H1 (cell line): ENCODE measurements at regions not wholly inside any gene's neighbourhood (a gene's known extent, or its start where the extent isn't known, plus 50 kb on each side); places are given as distances from the start of the nearest gene placed in this dataset.

Experiments
- CTCF ChIA-PET: fragments of 300-600 bp; sonication (Branson Sonifier 250); formaldehyde crosslinking; loops from one replicate; lab custom pipeline; 2021; ENCODE audit not compliant: partially characterized antibody; lab: Charles Lee
- POLR2A ChIA-PET: fragments of 300-600 bp; sonication (Branson Sonifier 250); formaldehyde crosslinking; loops from one replicate; lab custom pipeline; 2021; ENCODE audit warnings: inconsistent platforms; ENCODE audit not compliant: partially characterized antibody; lab: Charles Lee
- DNase-seq, 2 experiments: peaks; one replicate each; pipeline versions ENCODE4 v3.0.0 to v3.0.0-alpha.2; 2010 to 2022; ENCODE audit warnings: low spot score in 2 of 2, low read depth in 1 of 2, mixed read lengths in 1 of 2
- FAIRE-seq: peaks from 2 replicates; lab custom pipeline; 2011; peaks lifted over from hg19 to GRCh38; lab: Jason Lieb, UNC
- H2AFZ ChIP-seq: 2 replicates; pipeline ENCODE4 v1.8.1; 2012; ENCODE audit warnings: low read length, inconsistent platforms
- H2AK5ac ChIP-seq: 2 replicates; pipeline ENCODE4 v1.6.1; 2013; ENCODE audit warnings: low read depth, low read length
- H2BK120ac ChIP-seq: replicated peaks from 2 replicates; pipeline ENCODE3; 2013; ENCODE audit warnings: low read depth, low read length, inconsistent platforms
- H2BK12ac ChIP-seq: 2 replicates; pipeline ENCODE4 v1.6.1; 2013; ENCODE audit warnings: low read depth, low read length
- H2BK15ac ChIP-seq: 2 replicates; pipeline ENCODE4 v1.6.1; 2013; ENCODE audit warnings: low read length
- H2BK20ac ChIP-seq: 2 replicates; pipeline ENCODE4 v1.6.1; 2013; ENCODE audit warnings: low read length
- H2BK5ac ChIP-seq: 2 replicates; pipeline ENCODE4 v1.6.1; 2013; ENCODE audit warnings: low read depth, low read length
- H3K14ac ChIP-seq: 2 replicates; pipeline ENCODE4 v1.6.1; 2013; ENCODE audit warnings: inconsistent platforms; ENCODE audit not compliant: insufficient read length
- H3K18ac ChIP-seq: 2 replicates; pipeline ENCODE4 v1.6.1; 2013; ENCODE audit warnings: low read length; ENCODE audit errors: extremely low read depth
- H3K23ac ChIP-seq: 2 replicates; pipeline ENCODE4 v1.6.1; 2013; ENCODE audit warnings: inconsistent platforms; ENCODE audit not compliant: insufficient read length
- H3K23me2 ChIP-seq: 2 replicates; pipeline ENCODE4 v1.6.1; 2013; ENCODE audit warnings: low read depth, low read length
- H3K27ac ChIP-seq: 2 replicates; pipeline ENCODE4 v1.6.1; 2011; ENCODE audit warnings: low read depth, low read length, inconsistent platforms
- H3K27me3 ChIP-seq, 4 experiments: replicated peaks in 1 of 4; 1 replicate in 1 of 4; 2 replicates in 3 of 4; pipeline versions ENCODE4 v1.6.1 to v1.8.1; 2011 to 2013; ENCODE audit warnings: low read length in 3 of 4, mild to moderate bottlenecking in 3 of 4, inconsistent platforms in 2 of 4, mixed read lengths in 2 of 4, moderate library complexity in 1 of 4; ENCODE audit not compliant: control insufficient read depth in 3 of 4, insufficient read depth in 3 of 4; ENCODE audit errors: extremely low read depth in 1 of 4
- H3K36me3 ChIP-seq, 4 experiments: 2 replicates each; pipeline versions ENCODE4 v1.6.1 to v1.8.1; 2011 to 2013; ENCODE audit warnings: mild to moderate bottlenecking in 4 of 4, low read length in 3 of 4, moderate library complexity in 2 of 4, control low read depth in 1 of 4, inconsistent platforms in 1 of 4; ENCODE audit not compliant: insufficient read depth in 4 of 4, control insufficient read depth in 2 of 4
- H3K4ac ChIP-seq: replicated peaks from 2 replicates; pipeline ENCODE3; 2013; ENCODE audit warnings: low read length, low read depth, mixed read lengths, inconsistent platforms; ENCODE audit not compliant: insufficient read length
- H3K4me1 ChIP-seq, 4 experiments: replicated peaks in 1 of 4; 1 replicate in 1 of 4; 2 replicates in 3 of 4; pipeline versions ENCODE4 v1.6.1 to v1.8.1; 2011 to 2013; ENCODE audit warnings: low read length in 3 of 4, inconsistent platforms in 2 of 4, mixed read lengths in 1 of 4; ENCODE audit not compliant: insufficient read depth in 4 of 4, control insufficient read depth in 3 of 4
- H3K4me2 ChIP-seq, 2 experiments: 2 replicates each; pipeline versions ENCODE4 v1.6.1 to v1.8.1; 2011 to 2013; ENCODE audit warnings: low read depth in 2 of 2, low read length in 2 of 2, control low read depth in 1 of 2, inconsistent platforms in 1 of 2, mild to moderate bottlenecking in 1 of 2; ENCODE audit not compliant: insufficient read depth in 1 of 2
- H3K4me3 ChIP-seq, 4 experiments: fragments of 200-600, 300-600 bp in 1 of 4; sonication (generic), shearing (Covaris generic), sonication (Bioruptor Twin) in 1 of 4; 2 replicates each; pipeline versions ENCODE4 v1.5.1 to v1.8.1; 2011 to 2016; ENCODE audit warnings: low read length in 4 of 4, low read depth in 3 of 4, control low read depth in 2 of 4, inconsistent platforms in 2 of 4, mild to moderate bottlenecking in 2 of 4, mixed read lengths in 1 of 4, moderate library complexity in 1 of 4; ENCODE audit not compliant: insufficient read depth in 2 of 4; ENCODE audit errors: extremely low read depth in 1 of 4
- H3K56ac ChIP-seq: replicated peaks from 2 replicates; pipeline ENCODE3; 2013; ENCODE audit warnings: low read depth, mild to moderate bottlenecking, mixed read lengths, low read length, inconsistent platforms; ENCODE audit not compliant: insufficient read length
- H3K79me1 ChIP-seq: 2 replicates; pipeline ENCODE4 v1.6.1; 2013; ENCODE audit warnings: low read depth, low read length, control low read depth
- H3K79me2 ChIP-seq, 2 experiments: 2 replicates each; pipeline versions ENCODE4 v1.6.1 to v1.8.1; 2012 to 2013; ENCODE audit warnings: low read length in 2 of 2, mild to moderate bottlenecking in 2 of 2, inconsistent platforms in 1 of 2; ENCODE audit not compliant: insufficient read depth in 2 of 2, control insufficient read depth in 1 of 2
- H3K9ac ChIP-seq, 4 experiments: replicated peaks in 1 of 4; 1 replicate in 1 of 4; 2 replicates in 3 of 4; pipeline versions ENCODE4 v1.6.1 to v1.8.1; 2011 to 2013; ENCODE audit warnings: low read depth in 3 of 4, low read length in 3 of 4, control low read depth in 2 of 4, mild to moderate bottlenecking in 2 of 4, moderate library complexity in 2 of 4, inconsistent platforms in 1 of 4; ENCODE audit errors: extremely low read depth in 1 of 4
- H3K9me3 ChIP-seq, 2 experiments: 2 replicates each; pipeline versions ENCODE4 v1.6.1 to v1.8.1; 2012 to 2013; ENCODE audit warnings: mild to moderate bottlenecking in 2 of 2, moderate library complexity in 2 of 2, control low read depth in 1 of 2, inconsistent platforms in 1 of 2, low read depth in 1 of 2, low read length in 1 of 2, mixed read lengths in 1 of 2; ENCODE audit not compliant: insufficient read depth in 2 of 2
- H4K20me1 ChIP-seq, 2 experiments: replicated peaks in 1 of 2; 2 replicates each; pipeline versions ENCODE3 to v1.8.1; 2011 to 2013; ENCODE audit warnings: inconsistent platforms in 2 of 2, low read length in 2 of 2, mild to moderate bottlenecking in 1 of 2; ENCODE audit not compliant: insufficient read depth in 2 of 2, control insufficient read depth in 1 of 2
- H4K5ac ChIP-seq: 2 replicates; pipeline ENCODE4 v1.6.1; 2013; ENCODE audit warnings: low read length, low read depth, mixed read lengths, inconsistent platforms; ENCODE audit not compliant: insufficient read length
- H4K8ac ChIP-seq: 2 replicates; pipeline ENCODE4 v1.8.0; 2013; ENCODE audit warnings: mild to moderate bottlenecking, moderate library complexity, low read length, inconsistent platforms; ENCODE audit not compliant: insufficient read depth; ENCODE audit errors: extremely low read depth
- H4K91ac ChIP-seq: replicated peaks from 2 replicates; pipeline ENCODE3; 2013; ENCODE audit warnings: low read length, mixed read lengths, inconsistent platforms; ENCODE audit not compliant: insufficient read length
- ATF3 ChIP-seq: IDR thresholded peaks from 2 replicates; pipeline ENCODE4 v1.6.1; 2011; ENCODE audit warnings: low read depth, mild to moderate bottlenecking, low read length; ENCODE audit not compliant: insufficient read depth
- CBX5 ChIP-seq: fragments of 300-800, 300-1000 bp; sonication (generic); IDR thresholded peaks from 2 replicates; pipeline ENCODE4 v1.7.1; 2016; ENCODE audit warnings: antibody characterized with exemption, low read length, low read depth
- EP300 ChIP-seq, 2 experiments: IDR thresholded peaks; 1 replicate in 1 of 2; 2 replicates in 1 of 2; pipeline ENCODE4 v1.6.1; 2011 to 2012; ENCODE audit warnings: low read depth in 2 of 2, low read length in 2 of 2, mild to moderate bottlenecking in 2 of 2, borderline replicate concordance in 1 of 2, inconsistent platforms in 1 of 2, moderate library complexity in 1 of 2
- FOSL1 ChIP-seq: IDR thresholded peaks from 2 replicates; pipeline ENCODE4 v1.6.1; 2011; ENCODE audit warnings: mild to moderate bottlenecking, low read depth, low read length, moderate library complexity; ENCODE audit not compliant: insufficient read depth
- HDAC6 ChIP-seq: IDR thresholded peaks from one replicate; pipeline ENCODE4 v1.7.1; 2012; ENCODE audit warnings: low read depth, mild to moderate bottlenecking, inconsistent platforms, low read length, moderate library complexity
- JUN ChIP-seq: IDR thresholded peaks from 2 replicates; pipeline ENCODE4 v1.6.1; 2011; ENCODE audit warnings: low read depth, mild to moderate bottlenecking, improper control_type of control experiment, low read length
- PHF8 ChIP-seq: fragments of 200-600 bp; sonication (generic); conservative IDR thresholded peaks from 2 replicates; pipeline ENCODE4 v1.7.1; 2012; ENCODE audit warnings: low read depth, mild to moderate bottlenecking, inconsistent platforms, low read length, moderate library complexity
- RFX5 ChIP-seq: IDR thresholded peaks from 2 replicates; pipeline ENCODE4 v1.6.1; 2011; ENCODE audit warnings: low read depth, low read length, improper control_type of control experiment, borderline replicate concordance
- SIX5 ChIP-seq: IDR thresholded peaks from 2 replicates; pipeline ENCODE4 v1.6.1; 2011; ENCODE audit warnings: mild to moderate bottlenecking, low read depth, low read length
- SP4 ChIP-seq: IDR thresholded peaks from 2 replicates; pipeline ENCODE4 v1.6.1; 2012; ENCODE audit warnings: low read length, inconsistent platforms
- TAF7 ChIP-seq: optimal IDR thresholded peaks from 2 replicates; pipeline ENCODE3; 2011; ENCODE audit warnings: low read depth, mild to moderate bottlenecking, inconsistent platforms, low read length, moderate library complexity, borderline replicate concordance
- TEAD4 ChIP-seq: IDR thresholded peaks from 2 replicates; pipeline ENCODE4 v1.6.1; 2012; ENCODE audit warnings: low read depth, low read length, inconsistent platforms, mixed read lengths
- ZNF274 ChIP-seq: IDR thresholded peaks from 2 replicates; pipeline ENCODE4 v1.7.0; 2012; ENCODE audit warnings: low read length, borderline replicate concordance; ENCODE audit errors: extremely low read depth
- WGBS, 2 experiments: shearing (Covaris generic) in 1 of 2; methylation state at CpG; one replicate each; pipeline versions ENCODE4 v1.1.6 to v1.1.7; 2013 to 2015; ENCODE audit warnings: low lambda C conversion rate in 2 of 2, mixed read lengths in 2 of 2, inconsistent platforms in 1 of 2, low coverage in 1 of 2, missing lambda C conversion rate in 1 of 2; ENCODE audit not compliant: insufficient replicate concordance in 2 of 2, insufficient coverage in 1 of 2, insufficient read length in 1 of 2; ENCODE audit errors: extremely low coverage in 1 of 2, missing lambda C conversion rate in 1 of 2; 5-methylcytosine and 5-hydroxymethylcytosine counted together

- H4K20me1 ChIP-seq = no peaks in the 10 kb centered on the region
- no peak overlapping the region for H2BK20ac ChIP-seq
- H2BK12ac ChIP-seq = peak overlapping the region; percentile 80; the same call in 1 of the 2 replicates
- WGBS, 2 experiments = 91% methylated on average over 8 of the region's 8 CpGs; no CpG with 5 or more reads in 1 of the 2 experiments
- no peak overlapping the region for H3K14ac ChIP-seq
- no peak overlapping the region for H4K8ac ChIP-seq
- no peak overlapping the region for H3K4me3 ChIP-seq
- H3K36me3 ChIP-seq = no peaks in the 10 kb centered on the region
- H3K9ac ChIP-seq = no peak overlapping the region
- no peaks in the 10 kb centered on the region for H3K23me2 ChIP-seq
- peak overlapping the region; percentile 53; the same call in 1 of the 2 replicates for H2AK5ac ChIP-seq
- H3K79me1 ChIP-seq = no peaks in the 10 kb centered on the region
- no peaks in the 10 kb centered on the region for H3K27me3 ChIP-seq
- no peak overlapping the region for H3K56ac ChIP-seq
- no peak overlapping the region for H2BK5ac ChIP-seq
- no peak overlapping the region for H3K27ac ChIP-seq
- no peak overlapping the region for H3K23ac ChIP-seq
- no peaks in the 10 kb centered on the region for H3K9me3 ChIP-seq
- CTCF ChIA-PET = interaction anchor here (1.3 to 1.7 kb wide), 3 partner anchors 32 to 161 kb away, joined by 3 to 5 read pairs (median 5); no protein-coding TSS in a partner anchor
- no peaks in the 10 kb centered on the region for H3K79me2 ChIP-seq
- DNase-seq = no peak
- H2BK120ac ChIP-seq = no peak overlapping the region
- peaks cover 0 to 5% (median 0%) of the 10 kb centered on the region in 4 experiments; a peak in 1 of 7 replicates for H3K4me1 ChIP-seq
- POLR2A ChIA-PET = no interaction called here
- FAIRE-seq = no peak
- no peak overlapping the region for H2AFZ ChIP-seq
- H4K5ac ChIP-seq = no peak overlapping the region
- H4K91ac ChIP-seq = no peak overlapping the region
- no peak overlapping the region for H3K4me2 ChIP-seq
- H3K4ac ChIP-seq = no peak overlapping the region
- H2BK15ac ChIP-seq = peak overlapping the region; percentile 81; the same call in 1 of the 2 replicates
- no peak overlapping the region for H3K18ac ChIP-seq
- TF ChIP-seq HDAC6 (no peak), SP4 (no peak), ZNF274 (no peak), RFX5 (no peak), PHF8 (no peak), ATF3 (no peak), TEAD4 (no peak), JUN (no peak), FOSL1 (no peak), SIX5 (no peak), TAF7 (no peak), EP300 (IDR thresholded peaks at IDR 0.05; ENCODE audit: borderline replicate concordance in 1 of 2, low read depth in 2 of 2, low read length in 2 of 2) (no peak), CBX5 (no peak)
Measured at GRCh38 chr1:109821221-109821669, 57.5 kb upstream of the EPS8L3 start.
